ENCODE measurements at regions not wholly inside any gene's neighbourhood (a gene's known extent, or its start where the extent isn't known, plus 50 kb on each side); places are given as distances from the start of the nearest gene placed in this dataset.

DNA sequence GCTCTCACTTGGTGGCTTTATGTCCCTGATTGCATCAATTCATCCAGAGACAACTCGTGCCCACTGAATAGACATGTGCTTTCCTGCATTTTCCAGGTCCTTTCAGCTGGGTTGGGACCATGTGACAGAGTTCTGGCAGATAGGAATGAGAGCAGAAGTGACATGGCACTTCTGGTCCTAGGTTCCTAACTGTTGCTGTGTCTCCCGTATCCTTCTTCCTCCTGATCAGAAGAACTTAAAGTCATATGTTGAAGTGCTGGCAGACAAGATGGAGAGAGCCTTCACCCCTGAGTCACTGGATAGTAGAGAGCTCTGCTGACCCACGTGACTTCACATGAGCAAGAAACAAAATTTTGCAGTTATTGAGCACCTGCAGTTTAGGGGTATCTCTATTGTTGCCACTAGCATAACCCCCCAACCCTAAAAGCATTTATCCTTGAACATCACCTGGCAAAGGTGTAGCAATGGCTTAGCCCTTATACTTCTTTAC lies 80.0 kb downstream of the NREP start:
- DNase-seq, result no peak

- no peak for DNase-seq
Measured at GRCh38 chr5:111676466-111676865, 80.5 kb downstream of the NREP start.

- DNase-seq, result no peak
Measured at GRCh38 chr5:111675201-111675934, 81.6 kb downstream of the NREP start.

DNA sequence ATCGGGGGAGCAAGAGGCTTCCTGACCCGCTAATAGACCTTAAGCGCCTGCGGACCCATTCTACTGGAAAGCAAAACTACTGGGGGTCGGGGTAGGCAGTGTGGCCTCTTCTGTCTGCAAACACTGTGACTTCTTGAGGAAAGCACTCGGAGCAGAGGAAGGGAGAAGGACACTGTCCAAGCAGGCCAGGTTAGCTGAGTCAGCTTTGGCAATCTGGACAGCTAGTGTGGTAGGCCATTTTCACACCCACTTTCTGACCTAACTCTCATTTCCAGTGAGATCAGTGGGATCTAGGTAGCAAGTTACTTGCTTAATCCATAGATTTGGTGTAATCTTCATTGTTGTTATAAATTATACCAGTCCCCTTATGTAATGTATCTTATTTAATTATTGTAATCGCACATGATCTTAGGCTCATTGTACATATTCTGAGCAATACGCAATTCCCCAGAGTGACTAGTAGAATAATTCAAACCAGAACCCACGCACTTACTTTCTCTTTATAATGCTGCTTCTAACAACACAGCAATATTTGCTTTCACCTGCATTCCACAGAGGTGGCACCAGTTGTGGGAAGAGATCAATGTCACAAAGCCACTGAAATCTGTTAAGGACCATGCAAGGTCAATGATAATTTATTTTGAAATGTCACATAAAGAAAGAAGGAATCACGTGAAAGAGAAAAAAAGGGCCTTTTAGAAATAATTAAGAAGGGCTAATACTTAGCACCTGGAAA lies 82.9 kb downstream of the NREP start:
- DNase-seq, result no peak

GRCh38 chr5:111672099-111672498 lies 84.9 kb downstream of the NREP start:
- DNase-seq, result no peak

DNA sequence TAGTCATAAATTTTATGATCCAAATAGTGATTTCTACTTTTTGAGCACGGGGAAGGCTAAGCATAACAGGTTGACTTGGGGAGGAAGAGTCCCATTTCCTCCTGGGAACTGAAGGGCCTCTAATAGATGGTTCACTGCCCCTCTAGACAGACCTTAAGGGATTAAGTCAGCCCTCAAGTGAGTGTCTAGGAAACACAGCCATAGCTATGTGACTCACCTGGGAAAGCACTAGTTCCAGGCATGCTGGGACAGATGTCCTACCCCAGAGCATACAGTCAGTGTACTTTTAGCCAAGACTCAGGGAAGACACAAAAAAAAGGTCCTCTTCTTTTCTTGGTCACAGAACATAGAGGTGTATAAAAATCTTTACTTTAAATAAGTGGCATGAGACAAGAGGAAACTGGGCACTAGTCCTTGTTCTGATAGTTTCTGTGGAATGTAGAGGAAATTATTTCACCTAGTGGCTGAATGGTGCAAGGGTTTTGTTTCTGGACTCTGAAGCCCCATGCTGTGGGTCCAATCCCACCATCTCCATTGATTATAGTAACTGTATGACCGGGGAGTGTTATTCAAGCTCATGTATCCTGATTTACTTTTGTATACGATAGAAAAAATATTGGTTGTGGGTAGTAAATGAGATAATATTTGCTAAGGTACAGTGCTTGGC lies 86.0 kb downstream of the NREP start:
- DNase-seq, result no peak

GRCh38 chr5:111668477-111669414 lies 88.2 kb downstream of the NREP start:
- no peak for DNase-seq

DNA sequence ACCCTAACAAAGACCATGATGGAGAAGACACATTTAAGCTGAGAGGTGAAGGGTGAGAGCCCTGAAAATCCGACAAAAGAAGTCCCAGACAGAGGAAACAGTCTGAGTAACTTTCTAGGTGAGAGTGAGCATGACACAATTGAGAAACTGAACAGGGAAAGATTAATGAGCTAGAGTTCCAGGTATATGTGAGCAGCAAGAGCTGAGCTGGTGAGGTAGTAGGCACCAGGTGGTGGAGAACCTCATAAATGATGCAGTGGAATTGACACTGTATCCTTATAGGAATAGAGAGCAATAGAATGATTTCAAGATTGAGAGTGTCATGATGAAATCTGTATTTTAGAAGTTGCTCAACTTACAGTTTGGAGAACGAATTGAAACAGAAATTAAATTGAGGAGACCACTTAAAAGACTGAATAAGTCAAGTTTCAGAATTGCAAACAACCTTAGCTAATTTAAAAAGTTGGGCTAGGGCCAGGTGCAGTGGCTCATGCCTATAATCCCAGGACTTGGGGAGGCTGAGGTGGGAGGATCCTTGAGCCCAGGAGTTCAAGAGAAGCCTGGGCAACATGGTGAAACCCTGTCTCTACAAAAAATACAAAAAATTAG lies 89.8 kb downstream of the NREP start:
- DNase-seq, result no peak

GRCh38 chr5:111656580-111656979 lies 100.4 kb downstream of the NREP start:
- DNase-seq, result no peak

- peak; percentile 30 for DNase-seq
Measured at GRCh38 chr5:111655169-111655924, 101.6 kb downstream of the NREP start.

GRCh38 chr5:111653408-111653807 lies 103.6 kb downstream of the NREP start:
- no peak for DNase-seq

- DNase-seq, result no peak
Measured at GRCh38 chr5:111649516-111649915, 107.5 kb downstream of the NREP start.

DNA sequence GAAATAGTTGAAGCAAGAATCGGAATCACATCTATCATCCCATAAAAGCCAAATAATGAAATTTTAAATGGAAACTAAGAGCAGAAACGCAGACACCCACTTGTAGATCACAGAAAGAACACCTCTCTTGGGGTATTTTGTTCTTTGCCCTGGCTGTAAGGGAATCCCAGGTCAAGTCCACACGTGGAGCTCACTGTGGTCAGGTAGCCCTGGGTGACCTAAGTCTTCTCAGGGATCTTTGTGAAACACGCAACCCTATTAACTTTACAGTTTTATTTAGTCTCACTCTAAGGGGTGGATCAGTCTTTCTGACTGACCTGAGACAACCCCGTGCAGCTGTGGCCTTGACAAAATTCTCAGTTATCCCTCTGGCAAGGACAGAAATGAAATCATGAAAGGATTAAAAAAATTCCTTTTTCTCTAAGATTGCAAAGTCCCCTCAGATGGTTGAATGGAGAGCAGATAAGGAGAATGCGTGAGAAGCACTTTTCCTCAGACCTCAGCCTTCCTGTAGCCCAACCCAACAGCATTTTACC lies 111.6 kb downstream of the NREP start:
- DNase-seq, result no peak

GRCh38 chr5:111643499-111643898 lies 113.5 kb downstream of the NREP start:
- DNase-seq, result no peak

GRCh38 chr5:111641533-111642233 lies 115.3 kb downstream of the NREP start:
- DNase-seq, result no peak

GRCh38 chr5:111639912-111640311 lies 117.1 kb downstream of the NREP start:
- DNase-seq, result no peak

GRCh38 chr5:111636736-111637135 lies 120.3 kb downstream of the NREP start:
- DNase-seq, result no peak

GRCh38 chr5:111635916-111636570 lies 121.0 kb downstream of the NREP start:
- no peak for DNase-seq

GRCh38 chr5:111635151-111635902 lies 121.7 kb downstream of the NREP start:
- DNase-seq, result peak; percentile 2

All from midbrain (tissue), 1 donor.